HepG2 (cell line): ENCODE measurements at regions not wholly inside any gene's neighbourhood (a gene's known extent, or its start where the extent isn't known, plus 50 kb on each side); places are given as distances from the start of the nearest gene placed in this dataset.

ENCODE experiments used
- DMTF1 ChIP-seq: sonication (generic); formaldehyde crosslinking; IDR thresholded peaks from 2 replicates; pipeline ENCODE4 v1.4.0; 2020; ENCODE audit warnings: mild to moderate bottlenecking, missing genetic modification reagents
- EZH2 ChIP-seq: conservative IDR thresholded peaks from 2 replicates; pipeline ENCODE4 v1.6.1; 2012; ENCODE audit warnings: mild to moderate bottlenecking, low read depth, low read length, moderate library complexity
- FOXK2 ChIP-seq: fragments of 450-650 bp; IDR thresholded peaks from 2 replicates; pipeline ENCODE4 v1.6.1; 2016
- HOXA9 ChIP-seq: sonication (generic); formaldehyde crosslinking; IDR thresholded peaks from 2 replicates; pipeline ENCODE4 v1.8.1; 2022; ENCODE audit warnings: missing genetic modification reagents, mild to moderate bottlenecking, moderate library complexity, borderline replicate concordance
- KLF9 ChIP-seq: IDR thresholded peaks from 2 replicates; pipeline ENCODE4 v1.6.1; 2016; ENCODE audit warnings: low read depth
- PBX3 ChIP-seq: sonication (generic); formaldehyde crosslinking; IDR thresholded peaks from 2 replicates; pipeline ENCODE4 v1.8.1; 2023; ENCODE audit warnings: missing genetic modification reagents, inconsistent platforms, borderline replicate concordance
- SPEN ChIP-seq: sonication (generic); formaldehyde crosslinking; IDR thresholded peaks from 2 replicates; pipeline ENCODE4 v1.5.1; 2020; ENCODE audit warnings: low read depth, mild to moderate bottlenecking, missing genetic modification reagents
- TAF1 ChIP-seq: sonication (generic); formaldehyde crosslinking; IDR thresholded peaks from 2 replicates; pipeline ENCODE4 v1.4.0; 2020; ENCODE audit warnings: missing genetic modification reagents
- TBP ChIP-seq: sonication (generic); formaldehyde crosslinking; IDR thresholded peaks from 2 replicates; pipeline ENCODE4 v1.5.0; 2020; ENCODE audit warnings: missing genetic modification reagents
- ZBTB21 ChIP-seq: sonication (generic); formaldehyde crosslinking; IDR thresholded peaks from 2 replicates; pipeline ENCODE4 v1.4.0; 2020; ENCODE audit warnings: missing genetic modification reagents
- ZNF296 ChIP-seq: sonication (generic); formaldehyde crosslinking; conservative IDR thresholded peaks from 2 replicates; pipeline ENCODE4 v1.5.0; 2020; ENCODE audit warnings: mild to moderate bottlenecking, missing genetic modification reagents
- ZNF652 ChIP-seq: IDR thresholded peaks from 2 replicates; pipeline ENCODE4 v1.6.1; 2016; ENCODE audit warnings: low read depth, borderline replicate concordance
- ZNF792 ChIP-seq: IDR thresholded peaks from 2 replicates; pipeline ENCODE4 v1.6.1; 2016
- TF ChIP-seq, protein P1 (sequence below): sonication (generic); formaldehyde crosslinking; IDR thresholded peaks from 2 replicates; pipeline ENCODE4 v1.5.0; 2020; ENCODE audit warnings: mild to moderate bottlenecking, missing genetic modification reagents, moderate library complexity

GRCh38 chr21:21929226-21929625, 931.0 kb downstream of the NCAM2 start:
- TF ChIP-seq DMTF1 (CRISPR knock-in tag): no peak
- TF ChIP-seq ZNF792 (CRISPR knock-in tag): no peak
- no peak for TF ChIP-seq SPEN
- no peak for TF ChIP-seq ZBTB21 (CRISPR knock-in tag)
- no peak for TF ChIP-seq EZH2
- TF ChIP-seq TBP: no peak
- TF ChIP-seq PBX3 (CRISPR knock-in tag): no peak
- no peak for TF ChIP-seq TAF1 (CRISPR knock-in tag)
- TF ChIP-seq, protein P1, sequence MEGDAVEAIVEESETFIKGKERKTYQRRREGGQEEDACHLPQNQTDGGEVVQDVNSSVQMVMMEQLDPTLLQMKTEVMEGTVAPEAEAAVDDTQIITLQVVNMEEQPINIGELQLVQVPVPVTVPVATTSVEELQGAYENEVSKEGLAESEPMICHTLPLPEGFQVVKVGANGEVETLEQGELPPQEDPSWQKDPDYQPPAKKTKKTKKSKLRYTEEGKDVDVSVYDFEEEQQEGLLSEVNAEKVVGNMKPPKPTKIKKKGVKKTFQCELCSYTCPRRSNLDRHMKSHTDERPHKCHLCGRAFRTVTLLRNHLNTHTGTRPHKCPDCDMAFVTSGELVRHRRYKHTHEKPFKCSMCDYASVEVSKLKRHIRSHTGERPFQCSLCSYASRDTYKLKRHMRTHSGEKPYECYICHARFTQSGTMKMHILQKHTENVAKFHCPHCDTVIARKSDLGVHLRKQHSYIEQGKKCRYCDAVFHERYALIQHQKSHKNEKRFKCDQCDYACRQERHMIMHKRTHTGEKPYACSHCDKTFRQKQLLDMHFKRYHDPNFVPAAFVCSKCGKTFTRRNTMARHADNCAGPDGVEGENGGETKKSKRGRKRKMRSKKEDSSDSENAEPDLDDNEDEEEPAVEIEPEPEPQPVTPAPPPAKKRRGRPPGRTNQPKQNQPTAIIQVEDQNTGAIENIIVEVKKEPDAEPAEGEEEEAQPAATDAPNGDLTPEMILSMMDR (CRISPR knock-in tag): no peak
- TF ChIP-seq KLF9 (CRISPR knock-in tag): no peak
- TF ChIP-seq FOXK2: no peak
- no peak for TF ChIP-seq HOXA9
- TF ChIP-seq ZNF296 (CRISPR knock-in tag): no peak
- TF ChIP-seq ZNF652 (CRISPR knock-in tag): no peak
